TTC549 (cell line): ENCODE measurements at regions not wholly inside any gene's neighbourhood (a gene's known extent, or its start where the extent isn't known, plus 50 kb on each side); places are given as distances from the start of the nearest gene placed in this dataset.
"Not testable (repeated sequence)": the region's sequence is repeated elsewhere in the genome, so short reads cannot be mapped to it uniquely, and the experiment has no call there.

ENCODE experiments used
- FAIRE-seq: peaks from 2 replicates; lab custom pipeline; 2012; peaks lifted over from hg19 to GRCh38; lab: Jason Lieb, UNC

- FAIRE-seq, result no peak
Measured at GRCh38 chr16:87209808-87210512, 107.2 kb downstream of the C16orf95 start.

GRCh38 chr16:87210894-87211293 lies 106.3 kb downstream of the C16orf95 start:
- no peak for FAIRE-seq

DNA sequence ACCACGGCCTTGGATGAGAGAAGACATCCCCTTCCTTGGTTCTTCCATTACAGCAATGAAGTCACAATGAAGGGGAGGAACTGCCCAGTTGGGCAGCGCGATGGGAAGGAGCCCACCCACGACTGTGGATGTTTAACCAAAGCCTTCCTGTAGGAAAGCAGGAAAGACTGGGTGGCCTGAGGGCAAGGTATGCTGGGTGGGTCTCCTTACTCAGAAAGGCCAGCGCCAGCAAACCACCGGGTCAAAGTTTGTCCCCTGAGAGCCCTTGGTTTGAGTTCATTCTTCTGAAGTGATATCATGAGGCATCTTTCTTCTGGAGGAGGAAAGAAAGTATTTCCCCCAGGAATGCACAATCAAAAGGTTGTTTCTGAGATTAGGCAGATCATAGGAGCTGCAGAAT lies 105.2 kb downstream of the C16orf95 start:
- FAIRE-seq, result no peak

DNA sequence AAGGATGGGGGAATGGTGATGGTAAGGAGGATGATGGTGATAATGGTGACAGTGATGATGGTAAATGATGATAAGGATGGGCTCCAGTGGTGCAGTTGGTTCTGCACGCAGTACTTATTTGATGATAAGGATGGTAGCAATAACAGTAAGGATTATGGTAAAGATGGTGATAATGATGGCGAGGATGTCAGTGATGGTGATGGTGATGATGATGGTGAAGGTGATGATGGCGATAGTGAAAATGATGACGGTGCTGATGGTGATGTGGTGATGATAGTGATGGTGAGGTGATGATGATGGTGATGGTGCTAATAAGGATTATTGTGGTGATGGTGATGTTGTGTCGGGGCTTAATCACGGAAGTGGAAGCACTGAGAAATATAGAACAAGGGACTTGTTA lies 103.7 kb downstream of the C16orf95 start:
- FAIRE-seq, result no peak

GRCh38 chr16:87216148-87216840 lies 100.9 kb downstream of the C16orf95 start:
- FAIRE-seq, result no peak

DNA sequence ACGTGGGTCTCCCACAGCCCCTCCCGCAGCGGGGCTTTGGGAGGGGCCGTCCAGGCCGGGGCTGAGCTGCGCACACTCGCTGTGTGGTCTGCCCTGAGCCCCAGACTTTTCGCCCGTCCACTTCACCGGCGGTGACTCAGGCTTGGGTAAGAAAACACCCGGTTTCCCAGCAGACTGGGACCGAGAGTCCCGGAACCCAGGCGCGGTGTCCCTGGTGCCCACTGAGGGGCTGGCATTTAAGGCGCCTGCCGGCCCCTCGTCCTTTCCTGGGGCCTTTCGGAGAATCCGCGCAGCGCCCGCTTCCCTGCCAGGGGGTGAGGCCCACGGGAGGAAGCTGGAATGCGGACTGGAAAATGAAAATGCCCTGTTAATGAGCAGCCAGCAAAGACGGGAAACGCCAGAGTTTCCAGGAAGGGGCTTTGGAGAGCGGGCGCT lies 100.3 kb downstream of the C16orf95 start:
- no peak for FAIRE-seq

GRCh38 chr16:87217802-87218201 lies 99.4 kb downstream of the C16orf95 start:
- not testable (repeated sequence) for FAIRE-seq

- FAIRE-seq, result no peak
Measured at GRCh38 chr16:87218281-87219055, 98.7 kb downstream of the C16orf95 start.

DNA sequence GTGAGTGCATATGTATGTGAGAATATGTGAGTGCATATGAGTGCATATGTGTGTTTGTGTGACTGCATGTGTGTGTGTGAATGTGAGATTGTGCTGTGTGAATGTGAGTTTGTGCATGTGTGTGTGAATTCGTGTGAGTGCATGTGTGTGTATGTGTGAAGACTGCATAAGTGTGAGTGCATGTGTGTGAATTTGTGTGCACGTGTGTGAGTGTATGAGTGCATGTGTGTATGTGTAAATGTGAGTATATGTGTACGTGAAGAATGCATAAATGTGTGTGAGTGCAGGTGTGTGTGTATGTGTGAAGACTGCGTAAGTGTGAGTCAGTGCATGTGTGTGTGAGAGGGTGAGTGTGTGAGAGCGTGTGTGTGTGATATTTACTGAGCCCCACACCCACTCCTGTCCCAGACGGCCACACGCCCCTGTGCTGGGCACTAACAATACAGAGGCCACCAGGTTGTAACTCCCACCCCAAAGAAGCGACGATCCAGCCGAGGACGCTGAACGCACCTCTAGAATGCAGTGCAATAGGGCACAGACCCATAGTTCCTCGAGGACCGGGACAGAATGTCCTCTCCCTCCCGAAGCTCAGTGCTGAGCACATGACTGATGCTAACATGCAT lies 97.8 kb downstream of the C16orf95 start:
- no peak for FAIRE-seq

- FAIRE-seq, result no peak
Measured at GRCh38 chr16:87221633-87222032, 95.6 kb downstream of the C16orf95 start.

DNA sequence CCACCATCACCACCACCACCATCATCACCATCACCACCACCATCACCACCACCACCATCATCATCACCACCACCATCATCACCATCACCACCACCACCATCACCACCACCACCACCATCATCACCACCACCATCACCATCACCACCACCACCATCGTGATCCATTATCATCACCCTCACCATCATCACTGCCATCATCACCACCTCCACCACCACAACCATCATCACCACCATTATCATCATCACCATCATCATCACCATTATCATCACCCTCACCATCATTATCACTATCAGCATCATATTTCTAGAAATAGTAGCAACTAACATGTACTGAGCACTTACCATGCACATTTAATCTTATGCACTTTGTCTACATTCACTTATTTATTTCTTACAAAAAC lies 94.9 kb downstream of the C16orf95 start:
- FAIRE-seq, result no peak

- no peak for FAIRE-seq
Measured at GRCh38 chr16:87223656-87224248, 93.4 kb downstream of the C16orf95 start.

DNA sequence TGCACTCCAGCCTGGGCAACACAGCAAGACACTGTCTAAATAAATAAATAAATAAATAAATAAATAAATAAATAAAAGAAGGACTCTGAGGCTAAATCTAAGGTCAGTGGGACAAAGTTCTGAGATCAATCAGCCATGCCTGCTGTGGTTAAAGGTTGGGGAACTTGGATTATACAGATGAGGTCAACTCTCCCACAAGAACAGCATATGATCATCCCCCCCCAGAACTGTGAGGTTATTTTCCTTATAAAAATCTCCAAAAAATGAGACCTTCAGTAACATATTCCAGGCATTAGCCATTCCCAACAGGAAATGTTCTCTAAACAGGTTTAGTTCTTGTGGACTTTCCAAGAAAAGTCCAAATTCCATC lies 90.3 kb downstream of the C16orf95 start:
- no peak for FAIRE-seq

DNA sequence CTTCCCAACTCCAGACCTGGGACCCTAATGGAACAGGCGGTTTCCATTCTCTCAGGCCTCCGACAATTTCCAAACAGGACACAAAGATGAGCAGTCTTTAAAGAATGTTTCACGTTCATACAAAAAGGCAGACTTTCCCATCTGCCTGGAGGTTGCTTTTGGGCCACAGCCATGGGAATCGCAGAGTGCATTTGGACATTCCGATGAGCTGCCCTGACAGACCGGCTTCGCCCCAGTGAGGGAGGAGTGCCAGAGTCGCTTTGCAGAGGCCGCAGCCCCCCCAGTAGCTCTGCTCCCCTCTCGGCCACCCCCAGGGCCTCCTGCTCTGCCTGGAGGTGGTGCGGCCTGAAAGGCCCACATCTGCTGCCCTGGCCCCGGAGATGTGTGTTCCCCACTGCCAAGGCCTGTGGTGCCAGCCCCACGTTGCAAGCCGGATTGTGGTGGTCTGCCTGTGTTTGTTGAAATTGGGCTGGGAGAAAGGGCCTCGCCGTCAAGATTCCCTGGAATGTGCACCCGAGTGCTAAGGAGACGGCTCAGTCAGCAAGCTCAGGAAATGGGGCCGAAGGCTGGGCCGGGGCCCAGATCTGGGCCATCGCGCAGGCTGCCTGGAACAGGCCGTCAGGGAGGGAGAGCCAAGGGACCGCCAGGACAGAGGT lies 89.8 kb downstream of the C16orf95 start:
- no peak for FAIRE-seq

- no peak for FAIRE-seq
Measured at GRCh38 chr16:87228363-87228762, 88.8 kb downstream of the C16orf95 start.

DNA sequence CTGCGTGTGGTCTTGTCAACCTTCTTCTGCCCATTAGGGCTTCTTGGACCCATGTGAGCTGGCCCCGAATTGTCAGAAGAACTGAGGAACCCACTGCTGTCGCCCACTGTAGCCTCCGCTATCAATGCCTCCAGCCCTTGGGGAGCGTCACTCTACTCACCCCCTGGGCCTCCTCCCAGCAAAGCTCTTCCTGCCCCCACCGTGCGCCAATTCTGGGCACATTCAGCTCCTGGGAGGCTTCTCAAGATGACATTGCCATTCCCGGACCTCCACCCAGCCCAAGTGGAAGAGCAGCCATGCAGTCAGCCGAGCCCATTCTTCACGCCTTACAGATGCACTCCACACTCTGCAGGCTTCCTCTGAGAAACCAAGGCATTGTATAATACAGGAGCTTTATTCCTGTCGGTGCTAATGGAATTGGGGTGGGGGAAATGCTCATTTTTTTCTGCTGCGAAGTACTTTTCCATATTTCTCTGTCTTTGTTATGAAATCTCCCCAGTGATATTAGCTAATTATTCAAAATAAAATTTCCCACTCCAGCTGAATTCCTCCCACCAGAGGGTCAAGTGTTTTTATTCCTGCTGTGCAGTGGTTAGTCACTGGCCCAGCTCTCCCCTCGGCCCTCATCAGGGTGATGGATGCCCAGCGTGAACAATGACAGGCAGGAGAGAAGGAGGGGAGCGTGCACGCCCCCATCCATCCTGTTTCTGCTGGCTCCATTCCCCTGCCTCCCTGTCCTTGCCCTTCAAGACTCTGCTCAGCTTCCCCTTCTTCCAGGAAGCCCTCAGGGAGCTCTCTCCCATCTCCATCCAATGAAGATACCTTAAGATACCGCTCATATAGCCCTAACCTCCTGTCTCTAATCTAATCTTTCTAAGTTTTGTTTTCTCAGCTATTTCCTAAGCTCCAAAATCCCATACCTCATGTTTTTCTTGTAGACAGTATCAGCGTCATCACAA lies 87.7 kb downstream of the C16orf95 start:
- FAIRE-seq, result no peak

GRCh38 chr16:87230571-87230970 lies 86.6 kb downstream of the C16orf95 start:
- no peak for FAIRE-seq

DNA sequence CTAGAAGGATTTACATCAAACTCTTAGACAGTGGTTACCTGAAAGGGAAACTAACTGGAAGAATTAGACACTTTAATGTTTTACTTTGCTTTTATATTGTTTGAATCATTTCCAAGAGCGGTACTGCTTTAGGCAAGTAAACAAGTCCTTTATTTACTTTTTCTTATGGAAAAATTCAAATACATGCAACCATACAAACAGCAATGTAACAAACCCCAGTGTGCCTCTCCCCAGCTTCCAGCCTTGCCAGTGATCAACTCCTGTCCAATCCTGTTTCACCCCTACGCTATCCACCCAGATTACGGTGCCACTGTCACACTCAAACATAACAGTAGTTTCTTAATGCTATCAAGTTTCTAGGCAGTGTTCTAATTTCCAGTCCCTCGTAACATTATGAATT lies 85.9 kb downstream of the C16orf95 start:
- FAIRE-seq, result no peak

- FAIRE-seq, result no peak
Measured at GRCh38 chr16:87231911-87232310, 85.3 kb downstream of the C16orf95 start.

DNA sequence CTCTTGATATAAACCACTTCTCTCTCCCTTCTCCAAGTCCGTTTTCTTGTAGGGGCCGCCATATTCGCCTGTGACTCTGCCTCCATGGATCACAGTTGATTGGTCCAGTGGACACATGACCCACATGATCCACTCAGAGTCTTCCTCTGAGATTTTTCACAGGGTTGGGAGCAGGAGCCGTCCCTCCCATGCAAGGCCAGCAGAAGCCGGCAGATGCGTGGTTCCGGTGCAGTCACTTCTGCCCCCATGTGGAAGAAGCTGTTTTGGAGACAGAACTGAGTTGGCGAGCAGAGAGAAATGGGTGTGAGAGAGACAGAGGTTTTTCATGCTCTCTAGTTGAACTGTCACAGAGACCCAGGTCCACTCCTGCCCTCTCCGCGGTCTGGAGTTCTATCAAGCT lies 83.3 kb downstream of the C16orf95 start:
- no peak for FAIRE-seq

- no peak for FAIRE-seq
Measured at GRCh38 chr16:87234601-87235000, 82.6 kb downstream of the C16orf95 start.
